ENCODE measurements at regions not wholly inside any gene's neighbourhood (a gene's known extent, or its start where the extent isn't known, plus 50 kb on each side); places are given as distances from the start of the nearest gene placed in this dataset.

- no peak for DNase-seq (ENCODE audit: low read depth)
- no peak overlapping the region for H3K4me3 ChIP-seq (ENCODE audit: low read depth, low read length)
- TF ChIP-seq CTCF (IDR thresholded peaks at IDR 0.05; ENCODE audit: low read depth, low read length, missing control alignments) = no peak
Measured at GRCh38 chr16:86185089-86185488, 286.1 kb downstream of the IRF8 start.

GRCh38 chr16:86186313-86186712 lies 287.4 kb downstream of the IRF8 start:
- no peak overlapping the region for H3K4me3 ChIP-seq (ENCODE audit: low read depth, low read length)
- DNase-seq (ENCODE audit: low read depth) = no peak
- no peak for TF ChIP-seq CTCF (IDR thresholded peaks at IDR 0.05; ENCODE audit: low read depth, low read length, missing control alignments)

- no peak overlapping the region for H3K4me3 ChIP-seq (ENCODE audit: low read depth, low read length)
- DNase-seq (ENCODE audit: low read depth) = no peak
- no peak for TF ChIP-seq CTCF (IDR thresholded peaks at IDR 0.05; ENCODE audit: low read depth, low read length, missing control alignments)
Measured at GRCh38 chr16:86189934-86190333, 291.0 kb downstream of the IRF8 start.

- no peak for DNase-seq (ENCODE audit: low read depth)
- TF ChIP-seq CTCF (IDR thresholded peaks at IDR 0.05; ENCODE audit: low read depth, low read length, missing control alignments) = no peak
- no peak overlapping the region for H3K4me3 ChIP-seq (ENCODE audit: low read depth, low read length)
Measured at GRCh38 chr16:86191663-86192062, 292.7 kb downstream of the IRF8 start.

- no peak overlapping the region for H3K4me3 ChIP-seq (ENCODE audit: low read depth, low read length)
- no peak for TF ChIP-seq CTCF (IDR thresholded peaks at IDR 0.05; ENCODE audit: low read depth, low read length, missing control alignments)
- DNase-seq (ENCODE audit: low read depth) = no peak
Measured at GRCh38 chr16:86193528-86194193, 294.7 kb downstream of the IRF8 start.

GRCh38 chr16:86195863-86196630 lies 297.1 kb downstream of the IRF8 start:
- H3K4me3 ChIP-seq (ENCODE audit: low read depth, low read length) = no peak overlapping the region
- DNase-seq (ENCODE audit: low read depth) = no peak
- no peak for TF ChIP-seq CTCF (IDR thresholded peaks at IDR 0.05; ENCODE audit: low read depth, low read length, missing control alignments)

Measured in GM12864 (cell line).